CD4-positive, alpha-beta T cell treated with Interleukin-2 at 100 ng/mL for 4 hours (primary cell): ENCODE measurements at regions not wholly inside any gene's neighbourhood (a gene's known extent, or its start where the extent isn't known, plus 50 kb on each side); places are given as distances from the start of the nearest gene placed in this dataset.

Experiments used
- DNase-seq: peaks from one replicate; pipeline ENCODE4 v3.0.0-alpha.2; 2020; ENCODE audit warnings: low spot score

DNA sequence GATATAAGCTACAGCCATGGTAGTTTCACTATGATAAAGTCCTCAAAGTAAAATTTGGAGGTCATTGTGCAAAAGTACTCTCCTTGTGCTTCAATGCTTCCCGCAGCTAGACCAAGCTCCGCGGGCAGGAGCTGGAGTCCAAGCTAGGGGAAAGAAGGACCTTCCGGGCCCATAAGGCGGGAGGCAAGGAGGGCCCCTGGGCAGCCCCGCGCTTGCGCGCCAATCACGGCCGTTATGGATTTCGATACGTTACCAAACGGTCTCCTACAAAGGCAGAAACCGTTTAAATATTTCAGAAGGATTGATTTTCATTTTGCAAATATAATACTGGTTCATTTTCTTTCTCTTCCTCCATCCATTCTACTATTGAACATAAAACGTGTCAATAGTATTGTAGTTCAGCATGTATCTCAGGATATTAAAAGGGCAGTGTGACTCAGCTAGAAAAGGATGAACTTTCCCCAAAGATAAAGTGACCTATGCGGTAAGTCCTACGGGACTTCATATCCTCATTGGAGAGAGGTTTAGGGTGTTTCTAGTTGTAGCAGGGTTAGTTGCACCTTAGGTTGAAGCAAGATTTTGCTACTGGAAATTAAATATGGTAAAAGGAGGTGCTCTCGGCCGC, 128.0 kb downstream of the KIF20B start:
- DNase-seq: no peak

DNA sequence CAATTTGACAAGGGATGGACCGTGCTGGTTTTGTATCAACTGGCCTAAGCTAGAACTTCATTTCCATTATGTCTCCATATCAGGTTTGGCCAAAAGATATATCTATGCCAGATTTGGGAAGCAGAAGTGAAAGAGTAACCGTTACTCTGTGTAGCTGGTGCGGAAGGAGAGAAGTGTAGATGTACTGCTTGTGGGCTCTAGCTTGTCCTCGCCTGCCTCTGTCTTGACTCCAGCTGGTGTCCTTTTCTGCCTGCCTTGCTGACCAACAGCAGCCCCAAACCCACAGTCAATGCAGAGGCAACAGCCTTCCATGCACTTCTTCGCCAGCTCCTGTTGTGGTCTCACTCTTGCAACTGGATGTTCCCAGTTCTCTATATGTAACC, 128.5 kb downstream of the KIF20B start:
- no peak for DNase-seq

GRCh38 chr10:89830624-89831023, 129.2 kb downstream of the KIF20B start:
- no peak for DNase-seq

- no peak for DNase-seq
Measured at GRCh38 chr10:89836840-89837164, 135.4 kb downstream of the KIF20B start.

DNA sequence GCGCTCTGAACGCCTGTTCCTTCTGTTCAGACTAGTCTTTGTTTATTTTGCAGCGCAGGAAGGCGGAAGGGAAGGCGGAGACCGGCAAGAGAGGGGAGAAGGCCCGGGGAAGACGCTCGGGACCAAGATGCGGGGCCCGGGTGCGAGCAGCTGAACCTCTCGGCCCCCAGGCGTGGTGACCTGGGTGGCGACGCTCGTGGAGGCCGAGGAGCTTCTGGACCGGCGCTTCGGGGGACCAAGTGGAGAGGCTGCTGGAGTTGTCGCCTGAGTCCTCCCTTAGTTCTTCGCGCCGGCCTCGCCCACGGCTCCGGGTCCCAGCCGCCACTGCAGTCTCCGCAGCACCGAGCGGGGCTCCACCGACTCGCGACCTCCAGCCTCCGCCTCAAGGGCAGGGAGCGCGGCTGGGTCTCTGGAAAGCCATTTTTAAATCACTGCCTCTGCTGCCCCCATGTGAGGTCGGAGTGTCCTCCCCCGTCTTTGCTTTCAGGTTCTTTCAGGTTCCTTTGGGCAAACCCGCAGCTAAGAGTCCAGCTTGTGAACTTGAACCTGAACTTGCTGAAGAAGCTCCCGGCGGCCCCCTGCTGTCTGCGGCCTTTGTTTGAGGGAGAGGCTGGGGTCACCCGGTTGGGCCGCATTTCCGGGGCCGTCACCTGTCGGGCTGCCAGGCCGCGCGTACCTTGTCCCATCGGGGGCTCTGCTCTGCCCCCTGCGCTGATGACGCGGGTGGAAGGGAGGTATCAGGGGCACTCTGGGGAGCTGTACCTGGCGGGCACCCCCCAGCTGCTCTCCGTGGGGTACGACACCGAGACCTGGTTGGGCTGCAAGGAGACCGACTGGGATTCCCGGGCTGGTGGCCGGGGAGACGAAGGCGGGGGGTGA, 136.0 kb downstream of the KIF20B start:
- peak; percentile 18 for DNase-seq

GRCh38 chr10:89838044-89838615, 136.7 kb downstream of the KIF20B start:
- no peak for DNase-seq

DNA sequence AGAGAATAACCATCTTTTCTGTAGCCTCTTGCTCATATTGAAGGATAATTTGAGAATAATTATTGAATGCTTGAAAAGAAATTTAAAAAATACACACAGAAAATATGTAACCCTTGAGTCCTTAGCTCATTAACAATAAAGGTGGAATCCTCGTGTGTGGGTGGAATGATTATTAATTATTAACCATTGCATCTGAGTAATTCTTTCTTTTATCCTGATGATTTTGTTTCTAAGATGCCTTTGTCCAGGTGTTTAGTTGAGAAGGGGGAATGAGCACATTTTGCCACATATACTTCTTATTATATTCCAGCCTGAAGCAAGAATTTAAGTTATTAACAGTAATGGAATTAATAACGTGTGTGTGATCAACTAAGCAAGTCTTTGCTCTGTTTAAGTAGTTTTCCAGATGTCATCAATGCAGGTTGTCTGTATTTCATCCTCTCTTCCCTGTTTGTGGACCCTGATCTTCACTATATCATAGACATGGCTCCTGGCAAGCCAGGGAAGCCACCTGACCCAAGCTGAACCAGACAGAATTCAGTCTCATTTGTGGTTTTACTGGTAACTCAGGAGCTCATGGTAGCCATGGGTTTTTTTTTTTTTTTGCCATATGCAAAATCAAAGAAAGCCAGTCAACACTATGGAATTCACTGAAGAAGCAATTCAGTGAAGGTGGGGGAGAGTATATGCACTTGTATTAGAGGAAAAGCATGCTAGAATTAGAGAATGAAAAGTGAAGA, 144.3 kb downstream of the KIF20B start:
- DNase-seq: no peak

DNA sequence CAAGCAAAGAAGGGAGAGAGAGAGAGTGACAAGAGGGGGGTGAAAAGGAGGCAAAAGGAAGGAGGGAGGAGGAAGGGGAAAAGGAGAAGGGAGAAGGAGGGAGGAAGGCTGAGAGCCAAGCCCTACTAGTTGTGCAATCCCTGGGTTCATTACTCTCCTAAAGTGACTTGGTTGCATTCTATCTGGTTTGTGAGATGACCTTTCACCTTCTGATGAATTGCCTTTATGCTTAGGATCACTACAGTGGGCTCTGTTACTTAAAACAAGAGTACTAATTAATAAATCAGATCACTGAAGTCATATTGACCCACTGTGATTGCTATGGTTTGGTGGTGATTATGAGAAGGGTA, 144.9 kb downstream of the KIF20B start:
- no peak for DNase-seq

GRCh38 chr10:89846786-89847185, 145.4 kb downstream of the KIF20B start:
- DNase-seq: no peak

DNA sequence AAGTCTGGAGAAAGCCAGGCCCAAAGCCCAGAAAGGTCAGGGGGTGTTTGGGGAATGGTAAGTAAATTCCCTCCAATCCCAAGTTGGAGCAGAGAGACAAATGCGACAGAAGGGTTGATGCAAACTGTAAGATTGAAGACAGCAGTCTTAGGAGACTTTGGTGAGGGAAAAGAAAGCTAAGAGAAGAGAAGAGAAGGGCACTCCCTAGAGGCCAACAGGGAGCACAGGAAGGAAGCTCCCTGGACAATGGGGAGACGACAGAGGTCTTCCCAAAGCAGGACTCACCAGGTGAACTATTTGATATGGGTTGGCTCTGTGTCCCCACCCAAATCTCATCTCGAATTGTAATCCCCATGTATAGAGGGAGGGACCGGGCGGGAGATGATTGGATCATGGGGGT, 151.5 kb downstream of the KIF20B start:
- no peak for DNase-seq

DNA sequence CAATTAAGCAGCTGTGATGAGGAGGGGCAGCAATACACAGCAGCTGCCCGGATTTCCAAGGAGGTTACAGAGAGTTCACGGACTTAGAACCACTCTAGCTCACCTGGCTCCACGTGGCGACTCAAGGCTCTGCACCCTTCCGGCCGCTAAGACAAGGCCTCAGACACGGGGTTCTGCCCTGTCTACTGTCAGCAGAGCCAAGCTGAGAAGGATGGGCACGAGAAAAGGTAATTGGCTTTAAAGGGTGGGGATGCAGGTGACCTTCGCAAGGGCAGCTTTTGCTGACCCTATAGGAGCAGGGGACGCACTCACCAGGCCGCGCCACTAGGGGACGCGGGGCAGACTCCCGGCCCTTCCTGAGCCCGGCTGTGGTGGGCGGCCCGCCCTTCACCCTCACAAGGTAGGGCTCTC, 152.4 kb downstream of the KIF20B start:
- DNase-seq: no peak

DNA sequence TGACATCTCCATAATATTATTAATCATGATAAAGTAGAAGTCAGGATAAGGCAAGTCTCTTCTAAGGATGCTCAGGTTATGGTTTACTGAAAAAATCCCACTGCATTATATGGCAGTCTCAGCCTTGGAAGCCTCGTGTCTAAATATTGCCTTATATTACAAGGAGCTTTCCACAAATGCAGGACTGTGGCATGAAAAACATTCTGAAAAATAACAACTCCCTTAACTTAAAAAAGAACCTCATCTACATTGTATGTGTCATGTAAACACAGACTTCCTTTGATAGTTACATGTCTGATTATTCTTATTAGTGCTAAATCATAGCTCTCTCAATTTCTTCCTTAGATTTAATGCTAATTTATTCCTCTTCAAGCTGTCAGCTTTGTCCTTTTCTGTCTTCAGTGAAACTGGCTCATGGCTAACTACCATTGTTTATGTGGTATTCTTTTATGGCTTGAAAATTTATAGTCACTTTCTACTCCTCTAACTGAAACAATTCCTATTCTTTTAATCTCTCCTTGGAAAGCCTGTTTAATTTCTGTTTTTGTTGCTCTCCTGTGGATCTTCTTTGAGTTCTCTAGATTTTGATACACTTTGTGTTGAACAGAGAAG, 156.1 kb downstream of the KIF20B start:
- no peak for DNase-seq

DNA sequence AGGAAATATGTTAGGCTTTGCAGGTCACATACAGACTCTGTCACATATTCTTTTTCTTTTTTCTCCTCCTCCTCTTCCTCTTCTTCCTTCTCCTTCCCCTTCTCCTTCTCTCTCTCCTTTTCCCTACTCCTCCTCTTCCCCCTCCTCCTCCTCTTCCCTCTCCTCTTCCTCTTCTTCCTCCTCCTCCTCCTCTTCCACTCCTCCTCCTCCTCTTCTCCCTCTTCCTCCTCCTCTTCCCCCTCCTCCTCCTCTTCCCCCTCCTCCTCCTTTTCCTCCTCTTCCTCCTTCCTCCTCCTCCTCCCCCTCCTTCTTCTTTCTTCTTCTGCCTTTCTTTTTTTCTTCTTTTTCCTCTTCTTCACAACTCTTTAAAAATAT, 159.8 kb downstream of the KIF20B start:
- no peak for DNase-seq

DNA sequence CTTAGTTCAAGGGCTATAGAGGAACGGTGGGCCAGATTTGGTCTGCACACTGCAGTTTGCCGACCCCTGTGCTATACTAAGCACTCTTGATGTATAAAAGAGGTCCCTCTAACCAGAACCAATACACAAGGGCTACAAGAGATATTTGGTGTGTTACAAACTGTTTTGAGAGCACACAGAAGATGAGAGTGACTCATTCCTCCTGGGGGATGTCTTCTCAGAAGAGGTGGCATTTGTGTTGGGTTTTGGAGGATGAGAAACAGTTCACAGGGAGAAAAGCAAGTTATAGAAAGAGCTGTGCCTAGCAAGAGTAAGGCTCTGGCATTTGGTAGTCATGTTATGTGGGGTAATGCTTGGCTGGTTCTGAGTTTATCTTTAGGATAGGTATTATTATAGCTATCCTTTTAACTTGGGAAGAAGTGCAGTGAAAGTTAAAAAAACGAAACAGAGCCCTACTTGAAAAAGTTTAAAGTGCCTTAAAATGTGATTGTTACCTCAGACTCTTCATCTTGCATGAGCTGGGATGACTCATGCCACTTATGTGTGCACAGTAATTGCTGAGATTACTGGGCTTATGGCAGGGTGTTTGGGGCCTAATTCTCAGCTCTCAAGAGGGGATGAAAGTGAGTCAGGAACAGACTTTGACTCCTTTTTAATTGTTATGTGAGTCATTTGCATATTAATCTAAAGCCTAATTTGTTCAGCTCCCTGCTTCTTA, 160.4 kb downstream of the KIF20B start:
- peak; percentile 56 for DNase-seq

- DNase-seq: no peak
Measured at GRCh38 chr10:89867964-89868363, 166.6 kb downstream of the KIF20B start.

- no peak for DNase-seq
Measured at GRCh38 chr10:89869180-89869579, 167.8 kb downstream of the KIF20B start.

- DNase-seq: no peak
Measured at GRCh38 chr10:89869592-89870156, 168.3 kb downstream of the KIF20B start.

DNA sequence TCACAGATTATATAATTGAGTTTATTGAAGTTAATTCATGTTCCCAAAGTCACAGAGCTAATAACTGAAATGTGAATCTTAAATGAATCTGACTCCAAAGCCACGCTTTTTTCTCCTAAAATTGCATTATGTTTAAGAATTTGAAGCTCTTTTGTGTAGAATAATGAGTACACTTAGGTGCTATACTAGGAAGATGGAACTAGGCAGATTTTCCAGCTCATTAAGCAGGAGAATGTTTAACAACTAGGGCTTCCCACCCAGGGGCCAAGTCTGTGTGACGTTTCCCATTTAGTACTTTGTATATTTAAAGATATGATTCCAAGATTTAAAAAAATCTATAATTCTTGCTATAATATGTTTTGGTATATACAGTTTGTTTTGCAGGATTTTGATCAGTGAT, 169.5 kb downstream of the KIF20B start:
- DNase-seq: no peak

DNA sequence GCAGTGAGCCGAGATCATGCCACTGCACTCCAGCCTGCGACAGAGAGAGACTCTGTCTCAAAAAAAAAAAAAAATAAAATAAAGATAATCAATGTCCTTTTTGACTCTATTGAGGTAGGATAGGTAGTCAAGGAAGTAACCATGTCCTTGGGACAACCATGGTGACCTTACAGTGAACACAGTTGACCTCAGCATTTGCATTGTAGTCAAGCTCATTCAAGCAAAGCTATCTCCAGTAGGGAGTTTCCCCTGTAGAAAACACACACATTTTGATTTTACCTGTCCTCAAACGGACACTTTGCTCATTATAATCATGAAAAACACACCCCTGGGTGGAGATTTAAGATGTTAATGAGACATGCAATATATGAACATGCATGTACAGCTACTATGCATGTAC, 171.7 kb downstream of the KIF20B start:
- DNase-seq: no peak

GRCh38 chr10:89875557-89875956, 174.2 kb downstream of the KIF20B start:
- no peak for DNase-seq

GRCh38 chr10:89879121-89879520, 177.7 kb downstream of the KIF20B start:
- no peak for DNase-seq

- no peak for DNase-seq
Measured at GRCh38 chr10:89887406-89887805, 186.0 kb downstream of the KIF20B start.
